Lower lobe of right lung (tissue), 2 donors: ENCODE measurements at regions not wholly inside any gene's neighbourhood (a gene's known extent, or its start where the extent isn't known, plus 50 kb on each side); places are given as distances from the start of the nearest gene placed in this dataset.

Experiments
- ATAC-seq, 2 donors: fragments of 200-7000 bp; cut with Tn5 transposase; one replicate each; pipeline ENCODE4 v1.9.1; 2020 to 2022; ENCODE audit warnings: mild to moderate bottlenecking in 2 of 2, moderate library complexity in 2 of 2
- DNase-seq: peaks from one replicate; pipeline ENCODE4 v3.0.0-alpha.2; 2020
- H3K27ac ChIP-seq: fragments of 200-600 bp; one replicate; pipeline ENCODE4 v1.8.0; 2022
- H3K27me3 ChIP-seq: fragments of 200-600 bp; one replicate; pipeline ENCODE4 v1.8.0; 2022; ENCODE audit warnings: low read depth
- H3K36me3 ChIP-seq: fragments of 200-600 bp; one replicate; pipeline ENCODE4 v1.8.0; 2022; ENCODE audit warnings: mild to moderate bottlenecking
- H3K4me1 ChIP-seq: fragments of 200-600 bp; one replicate; pipeline ENCODE4 v1.8.0; 2022
- H3K4me3 ChIP-seq: fragments of 200-600 bp; one replicate; pipeline ENCODE4 v1.8.0; 2022; ENCODE audit warnings: mild to moderate bottlenecking
- H3K9me3 ChIP-seq: fragments of 200-600 bp; one replicate; pipeline ENCODE4 v1.8.0; 2022
- CTCF ChIP-seq: fragments of 200-600 bp; IDR thresholded peaks from one replicate; pipeline ENCODE4 v1.8.0; 2022; ENCODE audit warnings: antibody characterized with exemption, mild to moderate bottlenecking
- intact Hi-C: fragments of 100-400 bp; cut with DNase I; formaldehyde crosslinking; loops from one replicate; pipeline ENCODE4 v1.11.0; 2022
- donor health status: DM: no; HTN: yes; CAD: no; lungs with severe emphysema.

DNA sequence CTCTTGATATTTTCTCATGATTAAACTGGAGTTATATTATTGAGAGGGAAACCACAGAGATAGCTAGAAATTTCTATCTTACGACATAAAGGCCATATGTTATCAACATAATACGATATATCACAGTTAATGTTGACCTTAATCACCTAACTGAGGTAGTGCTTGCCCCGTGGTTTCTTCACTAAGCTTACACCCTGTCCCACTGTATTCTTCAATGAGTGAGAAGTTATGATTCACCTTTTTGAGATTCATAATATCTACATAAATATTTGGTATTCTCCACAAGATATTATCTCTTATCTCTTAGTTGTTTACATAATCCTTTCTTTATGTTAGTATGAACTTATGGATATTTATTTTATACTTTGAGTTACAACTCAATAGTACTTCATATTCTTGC, 1714.1 kb downstream of the BRINP3 start:
- Histone ChIP-seq H3K27ac (no peak overlapping the region), H3K4me1 (no peaks in the 10 kb centered on the region), H3K27me3 (no peaks in the 10 kb centered on the region), H3K36me3 (no peaks in the 10 kb centered on the region), H3K9me3 (no peaks in the 10 kb centered on the region), H3K4me3 (no peak overlapping the region)
- DNase-seq (no peak), ATAC-seq (no peak)
- intact Hi-C loops: no loop called here
- no peak for TF ChIP-seq CTCF

GRCh38 chr1:188769181-188769580, 1708.5 kb downstream of the BRINP3 start:
- intact Hi-C loops: no loop called here
- no peak for ATAC-seq
- TF ChIP-seq CTCF: no peak
- H3K4me1 ChIP-seq: no peaks in the 10 kb centered on the region
- H3K27ac ChIP-seq: no peak overlapping the region
- H3K27me3 ChIP-seq: no peaks in the 10 kb centered on the region
- no peaks in the 10 kb centered on the region for H3K9me3 ChIP-seq
- no peaks in the 10 kb centered on the region for H3K36me3 ChIP-seq
- no peak for DNase-seq
- H3K4me3 ChIP-seq: no peak overlapping the region

DNA sequence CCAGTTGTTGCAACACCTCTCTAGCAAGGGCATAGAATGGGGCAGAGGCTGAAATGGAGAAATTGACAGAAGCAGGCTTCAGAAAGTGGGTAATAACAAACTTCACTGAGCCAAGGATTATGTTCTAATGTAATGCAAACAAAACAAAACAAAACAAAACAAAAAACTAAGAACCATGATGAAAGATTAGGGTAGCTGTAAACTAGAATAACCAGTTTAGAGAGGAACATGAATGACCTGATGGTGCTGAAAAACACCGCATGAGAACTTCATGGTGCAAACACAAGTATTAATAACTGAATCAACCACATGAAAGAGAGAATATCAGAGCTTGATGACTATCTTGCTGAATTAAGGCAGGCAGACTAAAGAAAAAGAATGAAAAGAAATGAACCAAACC, 1707.7 kb downstream of the BRINP3 start:
- intact Hi-C loops: no loop called here

GRCh38 chr1:188778578-188778977, 1699.1 kb downstream of the BRINP3 start:
- Histone ChIP-seq H3K4me3 (no peak overlapping the region), H3K27ac (no peak overlapping the region), H3K4me1 (no peaks in the 10 kb centered on the region), H3K27me3 (no peaks in the 10 kb centered on the region), H3K36me3 (no peaks in the 10 kb centered on the region), H3K9me3 (no peaks in the 10 kb centered on the region)
- DNase-seq: no peak
- ATAC-seq: no peak
- TF ChIP-seq CTCF: no peak
- intact Hi-C loops: no loop called here

More for the DNA sequence above, 1707.7 kb downstream of the BRINP3 start:
- DNase-seq (no peak), ATAC-seq (no peak)
- no peaks in the 10 kb centered on the region for H3K4me1 ChIP-seq
- no peak overlapping the region for H3K27ac ChIP-seq
- H3K9me3 ChIP-seq: no peaks in the 10 kb centered on the region
- H3K27me3 ChIP-seq: no peaks in the 10 kb centered on the region
- H3K4me3 ChIP-seq: no peak overlapping the region
- no peaks in the 10 kb centered on the region for H3K36me3 ChIP-seq
- TF ChIP-seq CTCF: no peak

GRCh38 chr1:188782220-188782841, 1695.3 kb downstream of the BRINP3 start:
- no peaks in the 10 kb centered on the region for H3K27me3 ChIP-seq
- intact Hi-C loops: no loop called here
- H3K4me1 ChIP-seq: no peaks in the 10 kb centered on the region
- H3K36me3 ChIP-seq: no peaks in the 10 kb centered on the region
- no peak overlapping the region for H3K27ac ChIP-seq
- peak; percentile 42 for TF ChIP-seq CTCF
- peak; percentile 70 to 85 for ATAC-seq
- DNase-seq: no peak
- H3K9me3 ChIP-seq: no peaks in the 10 kb centered on the region
- no peak overlapping the region for H3K4me3 ChIP-seq
